ENCODE measurements at regions not wholly inside any gene's neighbourhood (a gene's known extent, or its start where the extent isn't known, plus 50 kb on each side); places are given as distances from the start of the nearest gene placed in this dataset.

DNA sequence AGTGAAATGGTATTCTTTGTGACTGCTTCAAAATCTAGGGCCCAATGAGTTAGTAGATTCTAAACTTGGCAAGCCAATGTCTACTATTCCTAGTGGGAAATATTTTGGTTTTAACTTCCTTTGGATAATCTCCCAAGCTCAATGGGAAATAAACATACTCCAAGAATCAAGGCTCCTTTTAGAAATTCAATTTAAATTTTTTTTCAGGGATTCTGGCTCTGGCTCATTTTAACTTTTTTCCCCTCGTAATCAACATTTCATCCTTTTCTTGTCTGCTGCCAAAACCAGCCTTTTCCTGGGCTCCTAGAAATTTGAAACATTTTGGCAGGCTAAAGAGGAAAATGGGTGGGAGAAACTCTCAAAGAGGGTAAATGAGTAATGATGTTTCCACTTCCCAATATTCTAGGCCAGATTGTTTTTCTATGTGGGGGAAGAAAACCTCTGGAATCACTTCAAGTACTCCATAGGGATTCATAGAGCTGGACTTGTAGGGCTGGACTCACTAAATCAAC lies 85.6 kb upstream of the AGR3 start:
- TF ChIP-seq YY1 (IDR thresholded peaks at IDR 0.05; ENCODE audit: extremely low read depth, insufficient replicate concordance, low read depth, low read length) (no peak), EZH2phosphoT487 (IDR thresholded peaks at IDR 0.05; ENCODE audit: borderline replicate concordance) (no peak), RAD21 (IDR thresholded peaks at IDR 0.05; ENCODE audit: low read depth) (no peak), ZNF274 (IDR thresholded peaks at IDR 0.05; ENCODE audit: low read depth, low read length) (no peak), EGR1 (IDR thresholded peaks at IDR 0.05; ENCODE audit: low read depth) (no peak), SRF (IDR thresholded peaks at IDR 0.05; ENCODE audit: low read depth) (no peak), POLR2AphosphoS5 (IDR thresholded peaks at IDR 0.05; ENCODE audit: low read depth, low read length) (no peak)
- H3K9me3 ChIP-seq (ENCODE audit: control insufficient read depth in 1 of 2, insufficient read depth in 1 of 2, low read depth in 1 of 2, low read length in 2 of 2) = no peaks in the 10 kb centered on the region
- no peak for DNase-seq (ENCODE audit: low read depth, low spot score)
- H3K27me3 ChIP-seq (ENCODE audit: insufficient read depth, low read length) = no peaks in the 10 kb centered on the region
- ChIA-PET POLR2A (no interaction called here), CTCF (no interaction called here), RAD21 (ENCODE audit: low non-redundant PET in 1 of 2, low total read pairs in 2 of 2, uncharacterized antibody in 2 of 2, unreplicated experiment in 2 of 2) (no interaction called here)
- no peak overlapping the region for H3K4me3 ChIP-seq (replicated peaks in 1 of 2; ENCODE audit: low read depth in 1 of 2, low read length in 2 of 2)
- intact Hi-C loops (cut with micrococcal nuclease) = no loop called here
- H3K36me3 ChIP-seq (ENCODE audit: control insufficient read depth in 1 of 2, insufficient read depth in 2 of 2, low read length in 2 of 2) = no peaks in the 10 kb centered on the region
- no peaks in the 10 kb centered on the region; a peak in 1 of 4 replicates for H3K4me1 ChIP-seq (ENCODE audit: control insufficient read depth in 1 of 2, insufficient read depth in 2 of 2, low read length in 2 of 2)
- no peak for ATAC-seq
- BruUV-seq (replicated peaks) = no TSS peak
- H4K20me1 ChIP-seq (ENCODE audit: insufficient read depth) = no peaks in the 10 kb centered on the region
- no peak overlapping the region for H3K4me2 ChIP-seq (ENCODE audit: low read length)
- H3K27ac ChIP-seq (ENCODE audit: low read depth, low read length) = no peak overlapping the region
- H3K79me2 ChIP-seq (ENCODE audit: insufficient read depth, low read length) = no peaks in the 10 kb centered on the region
- no peaks in the 10 kb centered on the region for H3K9me2 ChIP-seq (ENCODE audit: insufficient read depth)
- H2AFZ ChIP-seq (ENCODE audit: low read depth, low read length, poor library complexity, severe bottlenecking) = no peak overlapping the region
- H3K9ac ChIP-seq (ENCODE audit: low read length) = no peak overlapping the region

- Histone ChIP-seq H3K27ac (ENCODE audit: low read depth, low read length) (no peak overlapping the region), H3K9ac (ENCODE audit: low read length) (no peak overlapping the region), H3K27me3 (ENCODE audit: insufficient read depth, low read length) (no peaks in the 10 kb centered on the region), H3K36me3 (ENCODE audit: control insufficient read depth in 1 of 2, insufficient read depth in 2 of 2, low read length in 2 of 2) (no peaks in the 10 kb centered on the region), H4K20me1 (ENCODE audit: insufficient read depth) (no peaks in the 10 kb centered on the region), H3K79me2 (ENCODE audit: insufficient read depth, low read length) (no peaks in the 10 kb centered on the region), H3K4me1 (ENCODE audit: control insufficient read depth in 1 of 2, insufficient read depth in 2 of 2, low read length in 2 of 2) (no peaks in the 10 kb centered on the region; a peak in 1 of 4 replicates), H3K9me2 (ENCODE audit: insufficient read depth) (no peaks in the 10 kb centered on the region), H3K4me3 (replicated peaks in 1 of 2; ENCODE audit: low read depth in 1 of 2, low read length in 2 of 2) (no peak overlapping the region), H3K9me3 (ENCODE audit: control insufficient read depth in 1 of 2, insufficient read depth in 1 of 2, low read depth in 1 of 2, low read length in 2 of 2) (no peaks in the 10 kb centered on the region), H3K4me2 (ENCODE audit: low read length) (no peak overlapping the region), H2AFZ (ENCODE audit: low read depth, low read length, poor library complexity, severe bottlenecking) (no peak overlapping the region)
- CTCF ChIA-PET = interaction anchor here (1.7 kb wide), 1 partner anchor 12 kb away, joined by 4 read pairs; no protein-coding TSS in a partner anchor
- TF ChIP-seq, protein P1, sequence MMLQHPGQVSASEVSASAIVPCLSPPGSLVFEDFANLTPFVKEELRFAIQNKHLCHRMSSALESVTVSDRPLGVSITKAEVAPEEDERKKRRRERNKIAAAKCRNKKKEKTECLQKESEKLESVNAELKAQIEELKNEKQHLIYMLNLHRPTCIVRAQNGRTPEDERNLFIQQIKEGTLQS (IDR thresholded peaks at IDR 0.05) = no peak
- TF ChIP-seq FOSL1 (IDR thresholded peaks at IDR 0.05; ENCODE audit: low read depth) (no peak), POLR2AphosphoS5 (IDR thresholded peaks at IDR 0.05; ENCODE audit: low read depth, low read length) (no peak), POLR2A (IDR thresholded peaks at IDR 0.05; ENCODE audit: borderline replicate concordance, extremely low read depth, insufficient read depth, insufficient read length) (no peak), CTCF (IDR thresholded peaks at IDR 0.05 in 2 of 3, conservative IDR thresholded peaks at IDR 0.05 in 1 of 3; ENCODE audit: borderline replicate concordance in 1 of 3, insufficient read depth in 1 of 3, low read depth in 2 of 3, low read length in 2 of 3) (no peak), TCF7L2 (IDR thresholded peaks at IDR 0.05; ENCODE audit: borderline replicate concordance, extremely low read depth, insufficient read depth, insufficient read length) (no peak), SIN3A (IDR thresholded peaks at IDR 0.05; ENCODE audit: low read depth) (no peak), SRF (IDR thresholded peaks at IDR 0.05; ENCODE audit: low read depth) (no peak)
- no TSS peak for BruUV-seq (replicated peaks)
- RAD21 ChIA-PET (ENCODE audit: low non-redundant PET in 1 of 2, low total read pairs in 2 of 2, uncharacterized antibody in 2 of 2, unreplicated experiment in 2 of 2) = no interaction called here
- no peak for DNase-seq (ENCODE audit: low read depth, low spot score)
- POLR2A ChIA-PET = no interaction called here
- ATAC-seq = no peak
- intact Hi-C loops (cut with micrococcal nuclease) = no loop called here
Observed at GRCh38 chr7:16970732-16971482, 89.1 kb upstream of the AGR3 start.

Measured in HCT116 (cell line).